ENCODE measurements at regions not wholly inside any gene's neighbourhood (a gene's known extent, or its start where the extent isn't known, plus 50 kb on each side); places are given as distances from the start of the nearest gene placed in this dataset.
A peak's percentile ranks its signal among the peaks of the same experiment; 100 is the strongest.

DNA sequence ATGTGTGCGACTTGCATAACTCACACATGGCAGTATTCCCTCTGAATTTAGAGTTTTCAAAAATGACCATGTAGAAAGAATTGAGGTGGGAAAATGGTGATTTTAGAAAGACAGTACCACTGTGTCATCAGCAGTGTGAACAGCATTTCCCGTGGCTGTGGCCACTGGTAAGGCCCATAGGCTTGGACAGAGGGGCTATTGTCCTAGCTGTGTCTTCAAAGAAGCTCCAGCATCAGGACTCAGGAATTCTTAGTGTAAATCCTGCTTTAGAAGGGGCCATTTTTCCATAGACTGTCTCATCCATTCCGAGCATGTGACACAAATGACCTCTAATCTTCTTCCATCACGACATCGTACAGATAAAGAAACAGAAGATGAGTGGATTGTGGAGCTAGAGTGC, 119.3 kb upstream of the BACE2 start:
- DNase-seq: no peak

DNA sequence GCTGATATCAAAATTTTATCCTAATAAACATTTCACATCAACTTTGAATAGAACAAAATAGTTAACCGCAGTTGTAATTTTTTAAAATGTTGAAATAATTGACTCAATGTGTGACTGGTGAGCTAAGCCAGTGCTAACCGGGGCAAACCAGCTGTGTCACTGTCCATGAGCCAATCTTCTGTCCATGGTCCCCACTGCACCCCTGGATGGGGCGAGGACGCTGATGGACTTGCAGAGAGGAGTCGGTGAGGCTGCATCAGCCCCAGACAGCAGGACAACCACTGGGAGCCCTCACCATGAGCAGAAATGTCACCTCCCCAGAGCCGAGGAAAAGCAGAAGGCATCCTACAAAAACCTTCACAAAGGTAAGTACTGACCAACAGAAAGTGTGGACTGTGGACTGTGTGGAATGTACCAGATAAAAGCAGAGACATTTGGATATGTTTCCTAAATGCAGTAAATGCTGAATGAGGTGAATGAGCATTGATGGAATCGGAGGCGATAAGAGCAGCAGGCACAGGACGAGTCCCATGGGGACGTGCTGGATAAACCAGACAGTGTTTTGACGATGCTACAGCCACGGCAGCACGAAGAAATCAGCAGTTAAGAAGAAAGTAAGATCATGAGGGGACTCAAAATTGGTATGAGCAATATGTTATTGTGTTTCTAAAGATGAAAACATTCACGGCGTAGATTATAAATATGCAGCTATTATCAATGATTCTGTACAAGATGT, 115.0 kb upstream of the BACE2 start:
- no peak for DNase-seq

DNA sequence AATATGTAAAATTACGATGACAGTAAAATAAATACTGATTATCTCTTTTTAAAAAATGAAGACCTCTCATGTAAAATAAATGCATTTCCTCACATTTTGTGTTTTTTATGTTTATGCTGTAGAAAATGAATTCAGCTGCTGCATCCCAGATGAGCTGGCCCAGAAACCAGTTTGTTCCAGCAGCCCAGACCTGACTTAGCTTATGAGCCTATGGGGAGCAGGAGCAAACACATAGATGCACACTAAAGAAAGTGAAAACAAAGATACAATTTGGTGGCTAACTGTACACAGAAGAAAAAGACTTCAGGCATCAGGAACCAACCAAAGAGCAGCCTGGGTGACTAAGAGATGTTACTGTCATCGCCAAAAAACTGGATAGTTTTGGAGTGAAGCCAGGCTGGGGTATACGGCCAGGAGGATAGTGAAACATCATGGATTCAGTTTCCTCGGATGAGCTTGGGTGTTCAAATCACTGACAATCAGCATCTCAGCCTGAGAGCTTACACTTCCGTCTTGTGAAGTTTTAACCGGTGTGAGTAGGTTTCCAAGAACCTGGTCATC, 113.9 kb upstream of the BACE2 start:
- DNase-seq: no peak

DNA sequence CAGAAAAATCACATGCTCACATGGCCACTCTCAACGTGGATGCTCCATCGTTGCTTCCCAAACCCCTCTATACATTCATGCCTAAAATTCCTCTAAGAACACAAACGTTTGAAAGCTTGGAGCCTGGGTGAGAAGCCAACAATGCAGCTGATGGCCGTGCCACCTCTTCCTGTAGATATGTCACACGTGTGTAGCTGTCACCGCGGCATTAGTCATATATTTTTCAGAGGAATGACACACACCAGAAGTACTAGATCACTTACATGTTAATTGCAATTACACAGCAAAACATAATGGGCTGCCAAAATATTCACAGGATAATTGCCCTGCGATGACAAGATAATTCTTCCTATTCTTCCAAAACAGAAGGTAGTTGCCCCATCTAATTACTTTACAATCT, 112.7 kb upstream of the BACE2 start:
- DNase-seq: no peak

DNA sequence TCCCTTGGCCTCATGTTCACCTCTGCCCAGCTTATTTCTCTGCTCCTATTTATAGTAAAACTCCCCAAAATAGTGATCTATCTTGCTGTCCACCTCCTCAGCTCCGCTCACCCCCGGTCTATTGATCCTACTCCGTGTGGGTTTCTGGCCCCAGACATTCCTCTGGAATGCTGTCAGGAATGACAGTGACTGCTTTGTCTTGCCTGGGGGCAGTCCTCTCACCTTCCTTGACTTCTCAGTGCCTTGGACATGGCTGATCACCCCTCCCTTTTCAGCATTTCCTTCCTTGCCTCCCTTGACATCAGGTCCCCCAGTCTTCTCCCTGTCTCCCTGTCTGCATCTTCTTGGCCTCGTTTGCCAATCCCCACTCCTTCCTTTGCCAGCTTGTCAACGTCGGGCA, 108.1 kb upstream of the BACE2 start:
- no peak for DNase-seq

DNA sequence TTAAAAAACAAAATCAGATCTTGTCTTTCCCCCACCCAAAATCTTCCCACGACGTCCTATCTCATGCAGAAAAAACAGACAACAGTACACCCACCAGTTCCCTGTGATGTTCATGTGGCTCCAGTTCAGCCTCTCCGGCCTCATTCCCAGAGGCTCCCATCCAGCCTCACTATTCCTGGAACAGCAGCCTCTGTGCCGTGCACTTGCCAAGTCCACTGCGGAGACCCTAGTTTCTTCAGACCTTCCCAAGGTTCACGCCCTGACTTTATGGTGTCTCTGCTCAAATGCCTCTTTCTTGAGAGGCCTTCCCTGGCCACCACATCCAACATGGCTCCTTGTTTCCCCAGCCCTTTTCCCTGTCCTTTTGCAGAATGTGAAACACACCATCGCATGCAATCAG, 106.3 kb upstream of the BACE2 start:
- DNase-seq: no peak

DNA sequence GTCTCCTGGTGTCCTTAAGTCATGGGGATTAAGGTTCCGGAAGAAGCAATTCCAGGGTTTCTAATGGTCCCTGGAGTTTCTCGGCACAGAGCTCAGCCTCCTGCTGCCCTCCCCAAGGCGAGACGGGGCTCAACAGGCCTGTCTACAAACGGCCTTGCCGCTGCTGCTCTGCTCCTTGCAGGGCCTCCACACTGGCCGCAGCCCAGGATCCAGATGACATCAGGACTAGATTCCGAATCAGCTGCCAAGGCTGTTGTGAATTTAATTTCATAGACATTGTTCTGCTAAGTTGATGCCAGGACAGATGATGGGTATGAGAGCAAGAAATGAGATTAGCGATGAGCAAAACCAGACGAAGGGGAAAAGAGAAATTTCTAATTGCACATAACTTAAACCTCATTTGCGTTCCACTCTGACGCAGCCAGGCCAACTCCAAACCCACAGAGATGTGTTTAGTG, 103.6 kb upstream of the BACE2 start:
- no peak for DNase-seq

DNA sequence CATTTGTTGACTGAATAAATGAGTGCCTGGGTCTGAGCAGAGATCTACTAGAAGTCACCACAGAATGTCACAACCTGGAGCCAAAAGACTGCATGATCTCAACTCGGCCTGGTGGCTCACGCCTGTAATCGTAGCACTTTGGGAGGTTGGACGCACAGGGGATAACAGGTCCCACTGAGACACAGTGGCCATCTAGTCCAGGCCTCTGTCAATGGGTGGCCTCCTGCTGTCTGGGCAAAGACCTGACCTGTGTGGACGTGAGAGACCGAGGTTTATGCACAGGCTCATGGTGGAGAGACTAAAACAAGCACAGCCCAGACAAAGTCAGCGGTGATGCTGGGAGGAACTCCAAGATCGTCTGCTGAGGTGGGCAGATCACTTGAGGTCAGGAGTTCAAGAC, 103.0 kb upstream of the BACE2 start:
- no peak for DNase-seq

DNA sequence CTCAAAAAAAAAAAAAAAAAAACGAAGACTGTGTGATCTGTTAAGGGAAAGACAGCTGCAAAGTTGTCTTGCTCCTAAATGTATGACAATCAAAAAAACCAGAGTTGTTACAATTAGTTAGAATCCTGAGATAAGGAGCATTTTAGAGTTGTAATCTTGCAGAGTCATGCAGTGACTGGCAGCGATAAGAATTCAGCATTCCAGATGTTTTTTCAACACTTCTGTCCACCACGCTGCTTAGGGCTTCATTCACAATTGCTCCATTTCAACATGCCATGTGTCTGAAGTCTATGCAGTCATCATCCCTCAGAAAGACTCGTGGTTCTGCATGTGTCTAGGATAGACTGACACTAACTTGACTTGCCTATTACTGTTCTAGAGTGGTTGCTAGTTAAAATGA, 102.4 kb upstream of the BACE2 start:
- DNase-seq: no peak

DNA sequence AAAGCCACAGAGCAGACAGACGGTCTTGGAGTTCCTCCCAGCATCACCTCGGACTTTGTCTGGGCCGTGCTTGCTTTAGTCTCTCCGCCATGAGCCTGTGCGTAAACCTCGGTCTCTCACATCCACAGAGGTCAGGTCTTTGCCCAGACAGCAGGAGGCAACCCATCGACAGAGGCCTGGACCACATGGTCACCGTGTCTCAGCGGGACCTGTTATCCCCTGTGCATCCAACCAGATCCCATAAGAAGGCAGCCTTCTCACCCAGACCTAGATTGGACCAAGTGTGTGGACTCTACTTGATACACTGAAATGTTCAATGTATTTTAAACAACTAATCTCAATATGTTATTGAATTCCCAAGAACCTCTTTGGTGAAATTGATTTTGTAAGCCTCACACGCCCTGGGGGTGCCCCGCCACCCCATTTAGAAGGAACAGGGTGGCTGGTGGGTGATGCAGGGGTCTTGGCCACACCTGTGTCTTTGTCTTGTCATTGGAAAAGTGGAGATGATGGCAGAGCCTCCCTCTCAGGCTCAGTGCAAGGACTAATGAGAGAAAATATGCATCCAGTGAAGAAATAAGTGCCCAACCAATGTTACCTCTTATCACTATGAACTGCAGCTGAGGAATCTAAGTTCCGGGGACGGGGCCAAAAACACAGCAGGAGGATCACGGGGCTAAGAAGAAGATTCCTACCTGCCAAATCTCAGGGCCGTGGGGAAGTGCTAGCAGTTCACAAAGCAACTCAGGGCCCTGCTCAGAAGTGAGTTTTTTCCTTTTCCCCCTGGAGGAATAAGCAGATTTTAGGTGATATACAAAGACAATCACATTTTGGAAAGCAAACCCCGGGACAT, 101.6 kb upstream of the BACE2 start:
- no peak for DNase-seq

DNA sequence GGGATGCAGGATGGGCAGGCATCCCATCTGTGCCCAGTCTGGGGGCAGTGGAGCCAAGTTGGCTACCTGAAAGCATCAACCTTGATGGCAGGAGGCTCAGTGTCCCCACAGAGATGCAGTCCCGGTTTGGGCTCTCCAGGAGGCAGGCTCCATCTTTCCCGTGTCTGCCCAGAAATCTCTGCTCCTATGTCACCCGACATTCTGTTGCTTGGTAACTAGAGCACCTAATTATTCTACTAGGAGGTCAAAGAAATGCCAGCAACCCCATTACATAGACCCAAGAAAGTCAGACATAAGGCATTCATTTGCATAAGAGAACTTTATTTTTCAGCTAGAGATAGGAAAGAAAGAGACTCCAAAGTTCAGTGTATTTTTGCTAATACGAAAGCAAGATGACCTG, 100.3 kb upstream of the BACE2 start:
- no peak for DNase-seq

DNA sequence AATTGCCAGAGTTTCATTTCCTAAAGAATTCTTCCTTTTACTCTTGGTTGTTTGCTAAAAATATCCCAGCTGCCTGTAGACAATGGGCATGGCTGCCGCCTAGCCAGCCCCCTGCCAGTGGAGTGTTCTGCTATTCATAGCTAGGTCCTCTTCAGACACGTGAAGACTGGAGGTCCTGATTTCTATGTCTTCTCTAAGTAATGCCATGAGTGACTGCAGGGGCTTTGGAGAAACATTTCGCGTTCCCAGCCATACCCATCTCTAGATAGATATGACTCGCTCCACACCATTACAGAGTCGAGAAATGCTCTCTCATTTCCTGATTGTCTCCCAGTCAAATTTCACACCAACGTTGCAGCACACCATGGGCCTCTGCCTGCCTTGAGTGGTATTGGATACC, 99.5 kb upstream of the BACE2 start:
- DNase-seq: peak; percentile 14

DNA sequence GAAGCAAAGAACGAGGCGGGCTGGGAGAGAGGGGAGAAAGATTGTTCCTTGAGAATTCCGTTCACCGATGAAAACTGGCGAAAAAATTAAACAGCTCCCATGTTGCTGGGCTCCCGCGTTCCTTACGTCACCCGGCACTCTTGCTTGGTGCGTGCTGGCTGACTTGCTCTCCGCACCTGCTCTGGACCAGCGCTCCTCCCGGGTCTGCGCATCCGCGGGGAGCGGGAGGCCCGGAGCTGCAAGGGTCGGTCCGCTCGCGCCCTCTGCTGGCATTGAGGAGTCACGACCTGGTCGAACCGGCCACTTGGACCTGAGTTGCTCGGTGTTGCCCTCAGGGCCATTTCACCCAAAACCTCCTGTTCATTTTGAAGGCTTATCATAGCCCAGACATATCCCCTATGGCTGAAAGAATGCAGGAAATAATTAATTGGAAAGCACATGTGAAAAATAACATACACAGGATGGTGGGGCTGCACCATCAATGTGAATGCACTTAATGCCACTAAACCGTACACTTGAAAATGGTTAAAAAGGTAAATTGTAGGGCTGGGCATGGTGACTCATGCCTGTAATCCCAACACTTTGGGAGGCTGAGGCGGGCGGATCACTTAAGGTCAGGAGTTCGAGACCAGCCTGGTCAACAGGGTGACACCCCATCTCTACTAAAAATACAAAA, 98.9 kb upstream of the BACE2 start:
- DNase-seq: peak; percentile 91

DNA sequence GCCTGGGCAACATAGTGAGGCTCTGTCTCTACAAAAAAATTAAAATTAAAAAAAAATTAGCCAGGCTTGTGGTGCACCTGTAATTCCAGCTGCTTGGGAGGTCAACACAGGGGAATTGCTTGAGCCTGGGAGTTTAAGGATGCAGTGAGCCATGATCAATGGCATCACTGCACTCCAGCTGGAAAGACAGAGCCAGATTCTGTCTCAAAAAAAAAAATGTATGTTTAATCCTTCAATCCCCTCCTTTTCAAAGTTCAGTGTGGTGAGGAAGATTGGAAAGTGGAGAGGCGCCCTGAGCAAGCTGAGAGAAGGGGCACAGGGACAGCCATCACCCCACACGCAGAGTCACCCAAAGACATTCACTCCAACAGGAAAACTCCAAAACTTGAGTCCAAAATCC, 97.7 kb upstream of the BACE2 start:
- DNase-seq: no peak

DNA sequence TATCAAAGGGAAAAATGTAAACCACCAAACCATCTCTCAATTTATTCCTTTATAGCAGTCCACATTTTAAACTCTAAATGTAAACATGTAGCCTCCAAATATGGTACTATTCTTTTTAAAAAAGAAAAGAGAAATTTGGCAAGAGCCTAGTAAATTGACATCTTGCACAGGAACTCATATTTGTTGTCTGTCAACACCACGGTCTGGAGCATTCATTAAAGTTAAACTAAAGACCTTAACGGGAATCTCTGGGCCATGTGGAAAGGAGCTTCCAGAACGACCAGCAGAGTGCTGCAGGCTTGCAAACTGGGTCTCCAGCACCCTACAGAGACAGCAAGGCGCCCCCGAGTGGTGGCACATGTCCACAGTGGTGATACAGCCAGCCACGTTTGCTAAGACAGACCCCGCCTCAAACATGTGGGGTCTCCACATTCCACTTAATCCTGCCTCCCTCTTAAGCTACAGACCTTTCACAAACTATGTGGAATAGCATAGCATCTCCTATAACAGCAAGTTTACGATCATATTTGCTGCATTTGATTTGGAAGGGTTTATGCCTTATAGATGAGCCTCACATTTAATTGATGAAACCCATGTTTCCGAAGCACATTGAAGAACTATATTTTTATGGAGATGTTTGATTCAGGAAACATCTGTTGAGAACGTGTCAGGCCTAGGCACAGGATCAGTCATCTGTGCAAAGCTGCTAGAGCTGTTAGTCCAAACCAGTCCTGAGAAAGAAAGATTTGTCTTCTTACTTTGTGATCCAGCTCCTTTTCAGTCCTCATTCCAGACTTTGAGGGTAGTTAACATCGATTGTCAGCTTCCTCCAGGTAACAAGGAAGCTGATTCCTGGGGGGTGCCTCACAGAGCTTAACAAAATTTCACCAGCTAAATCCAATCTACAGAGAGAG, 96.4 kb upstream of the BACE2 start:
- peak; percentile 52 for DNase-seq

DNA sequence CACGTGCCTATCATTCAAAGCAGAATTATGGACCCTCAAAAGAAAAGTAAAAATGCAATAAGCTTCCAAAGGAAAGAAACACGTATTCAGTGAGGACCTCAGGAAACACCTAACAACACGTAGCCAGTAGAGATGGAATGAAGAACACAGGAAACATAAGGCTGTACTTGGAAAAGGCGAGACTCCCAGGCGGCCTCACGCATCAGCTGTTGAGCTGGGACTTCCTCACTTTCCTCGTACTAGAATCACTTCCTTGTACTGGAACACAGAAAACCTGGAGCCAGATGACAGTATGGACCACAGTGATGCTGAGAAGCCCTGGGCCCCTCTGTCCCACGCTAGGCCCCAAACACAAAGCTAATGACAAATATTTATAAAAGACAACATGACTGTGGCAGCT, 94.4 kb upstream of the BACE2 start:
- DNase-seq: no peak

DNA sequence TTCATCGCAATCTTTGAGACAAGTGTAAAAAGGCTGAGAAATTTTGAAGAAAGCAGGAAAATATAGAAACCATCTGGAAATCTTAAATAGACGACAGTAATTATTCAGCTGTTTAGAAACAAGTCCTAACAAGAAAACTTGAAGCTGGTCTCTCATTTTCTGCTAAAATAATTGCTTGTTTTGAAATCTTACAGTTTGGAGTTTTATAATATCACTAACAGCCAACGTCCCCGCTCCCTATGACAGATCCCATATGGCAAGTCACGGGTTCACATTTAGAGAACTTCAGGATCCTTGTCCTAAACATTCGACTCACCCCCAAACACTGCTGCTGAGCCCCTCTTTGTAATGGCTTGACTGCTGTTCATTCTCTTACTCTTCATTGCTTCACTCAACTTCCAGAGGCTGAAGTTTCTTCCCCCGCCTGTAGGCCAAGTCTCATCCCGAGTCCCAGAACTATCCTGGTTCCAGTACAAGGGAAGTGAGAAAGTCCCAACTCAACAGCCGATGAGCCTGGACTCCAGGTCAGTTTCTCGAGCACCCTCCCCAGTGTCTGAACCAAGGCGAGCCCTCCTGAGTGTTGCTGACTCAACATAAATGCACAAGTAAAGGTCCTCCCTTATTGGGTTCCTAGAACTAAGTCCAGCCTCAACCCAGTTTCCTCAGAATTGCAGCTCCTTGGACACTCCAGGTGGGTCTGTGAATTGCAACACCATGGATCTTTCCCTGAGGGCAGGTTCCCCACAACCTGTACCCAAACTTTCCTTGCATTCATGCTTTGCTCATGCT, 93.4 kb upstream of the BACE2 start:
- DNase-seq: no peak

DNA sequence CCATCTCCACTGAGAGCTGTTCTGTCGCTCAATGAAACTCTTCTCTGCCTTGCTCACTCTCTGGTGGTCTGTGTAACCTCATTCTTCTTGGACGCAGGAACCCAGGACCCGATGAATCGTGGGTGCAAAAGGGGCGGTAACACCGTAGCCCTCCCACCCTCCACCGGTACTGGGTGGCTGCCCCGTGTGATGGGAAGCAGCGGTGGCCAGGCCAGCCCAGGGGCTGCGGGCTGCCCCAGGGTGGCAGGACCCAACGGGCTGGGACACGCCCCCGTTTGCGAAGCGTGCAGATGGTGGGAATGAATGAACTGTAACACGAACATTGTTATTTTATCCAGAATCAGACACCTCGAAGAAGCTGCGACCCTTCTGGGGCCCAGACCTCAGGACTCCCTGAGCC, 92.3 kb upstream of the BACE2 start:
- DNase-seq: no peak

DNA sequence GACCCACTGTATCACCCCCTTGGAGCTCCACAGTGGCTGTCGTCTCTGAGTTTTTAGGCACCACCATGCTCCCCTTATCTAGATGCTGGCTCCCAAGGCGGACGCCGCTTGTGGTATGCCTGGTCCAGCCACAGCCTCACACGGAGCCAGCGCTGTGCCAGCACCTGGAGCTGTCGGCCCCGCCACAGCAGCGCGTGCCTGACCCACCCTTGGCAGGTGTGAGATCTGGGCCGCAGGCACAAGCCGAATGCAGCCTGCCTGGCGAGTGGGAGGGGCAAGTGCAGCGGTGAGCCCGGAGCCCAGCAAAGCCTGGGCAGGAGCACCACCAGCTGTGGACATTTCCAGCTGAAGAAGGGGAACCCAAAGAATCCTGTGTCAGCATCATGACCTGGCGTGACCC, 91.9 kb upstream of the BACE2 start:
- peak; percentile 88 for DNase-seq

DNA sequence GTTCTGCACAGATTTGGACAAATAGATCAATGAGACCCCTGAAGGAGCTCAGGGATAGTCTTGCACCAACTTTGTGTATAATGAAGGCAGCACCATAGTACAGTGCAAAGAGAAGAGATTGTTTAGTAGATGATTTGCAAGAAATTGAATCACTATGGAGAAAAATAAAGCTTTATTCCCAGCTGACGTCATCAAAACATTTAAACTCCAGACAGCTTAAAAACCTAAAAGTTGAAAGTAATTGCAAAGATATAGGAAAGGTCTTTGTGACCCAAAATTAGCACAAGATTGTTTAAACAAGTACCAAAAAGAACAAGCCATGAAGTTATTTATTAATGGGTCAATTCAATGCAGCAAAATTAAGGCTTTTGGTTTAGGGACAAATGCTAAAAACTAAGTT, 88.8 kb upstream of the BACE2 start:
- DNase-seq: no peak

DNA sequence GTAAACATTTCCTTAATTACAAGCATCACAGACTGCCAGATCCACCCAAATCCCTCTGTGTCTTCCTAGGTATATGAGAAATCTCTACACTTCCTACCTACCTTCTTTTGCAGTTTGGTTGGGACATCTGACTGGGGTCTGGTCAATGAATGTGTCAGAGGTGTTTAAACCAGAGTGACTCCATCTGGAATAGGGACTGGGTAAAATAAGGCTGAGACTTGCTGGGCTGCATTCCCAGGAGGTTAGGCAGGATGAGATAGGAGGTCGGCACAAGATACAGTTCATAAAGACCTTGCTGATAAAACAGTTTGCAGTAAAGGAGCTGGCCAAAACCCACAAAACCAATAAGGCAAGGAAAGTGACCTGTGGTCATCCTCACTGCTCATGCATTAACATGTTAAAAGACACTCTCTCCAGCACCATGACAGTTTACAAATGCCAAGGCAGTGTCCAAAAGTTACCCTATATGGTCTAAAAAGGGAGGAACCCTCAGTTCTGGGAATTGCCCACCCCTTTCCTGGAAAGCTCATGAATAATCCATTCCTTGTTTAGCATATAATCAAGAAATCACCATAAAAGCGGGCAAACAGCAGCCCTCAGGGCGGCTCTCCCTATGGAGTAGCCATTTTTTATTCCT, 87.4 kb upstream of the BACE2 start:
- no peak for DNase-seq

Measured in RPMI8226 (cell line).